ENCODE measurements at regions not wholly inside any gene's neighbourhood (a gene's known extent, or its start where the extent isn't known, plus 50 kb on each side); places are given as distances from the start of the nearest gene placed in this dataset.

DNA sequence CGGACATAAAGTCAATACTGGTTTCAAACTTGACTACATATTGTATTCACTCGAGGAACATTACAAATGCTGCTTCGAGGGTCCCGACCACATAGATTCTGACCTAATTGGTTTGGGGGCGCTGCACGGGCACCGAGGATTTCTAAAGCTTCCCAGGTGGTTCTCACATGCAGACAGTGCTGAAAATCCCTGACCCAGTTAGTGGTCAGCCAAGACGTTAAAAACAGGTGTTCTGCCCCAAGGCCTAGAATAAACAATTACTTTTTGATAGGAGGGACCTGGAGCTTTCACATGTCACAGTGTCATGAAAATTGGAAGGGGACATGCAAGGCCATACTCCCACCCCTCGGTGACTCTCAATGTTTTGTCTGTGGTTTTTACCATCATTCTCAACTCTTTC is 368.9 kb downstream of the RNF144A start:
- H3K27ac ChIP-seq (ENCODE audit: low read depth, low read length, severe bottlenecking): no peak overlapping the region
- H3K4me3 ChIP-seq (ENCODE audit: extremely low read depth, insufficient read depth, low read length, poor library complexity, severe bottlenecking): no peak overlapping the region
- no peaks in the 10 kb centered on the region for H3K36me3 ChIP-seq (ENCODE audit: control insufficient read depth, insufficient read depth, low read length)
- H3K9me3 ChIP-seq (ENCODE audit: control insufficient read depth, low read length): no peaks in the 10 kb centered on the region
- WGBS, 2 experiments (ENCODE audit: insufficient coverage in 2 of 2): 94 to 95% methylated on average over 8 of the region's 9 CpGs
- no peaks in the 10 kb centered on the region for H3K4me1 ChIP-seq (ENCODE audit: control insufficient read depth, insufficient read depth, low read length, poor library complexity, severe bottlenecking)

DNA sequence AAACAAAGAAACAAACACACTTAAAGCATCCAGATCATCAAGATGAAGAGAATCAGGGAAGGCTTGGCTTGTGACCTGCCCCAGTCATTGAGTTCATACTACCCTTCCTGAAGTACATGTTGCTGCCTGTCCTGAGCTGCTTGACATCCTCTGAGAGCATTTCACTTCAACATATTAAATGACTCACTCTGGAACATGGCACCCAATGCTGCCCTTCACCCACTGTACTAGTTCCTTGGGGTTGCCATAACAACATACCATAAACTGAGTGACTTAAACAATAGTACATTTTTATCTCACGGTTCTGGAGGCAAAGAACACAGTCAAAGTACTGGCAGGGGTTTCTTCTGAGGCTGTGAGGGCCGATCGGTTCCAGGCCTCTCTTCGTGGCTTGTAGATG is 371.3 kb downstream of the RNF144A start:
- no peaks in the 10 kb centered on the region for H3K9me3 ChIP-seq (ENCODE audit: control insufficient read depth, low read length)
- no peaks in the 10 kb centered on the region for H3K36me3 ChIP-seq (ENCODE audit: control insufficient read depth, insufficient read depth, low read length)
- H3K27ac ChIP-seq (ENCODE audit: low read depth, low read length, severe bottlenecking): no peak overlapping the region
- no peak overlapping the region for H3K4me3 ChIP-seq (ENCODE audit: extremely low read depth, insufficient read depth, low read length, poor library complexity, severe bottlenecking)
- 93 to 98% methylated on average over 4 of the region's 4 CpGs for WGBS, 2 experiments (ENCODE audit: insufficient coverage in 2 of 2)
- no peaks in the 10 kb centered on the region for H3K4me1 ChIP-seq (ENCODE audit: control insufficient read depth, insufficient read depth, low read length, poor library complexity, severe bottlenecking)

DNA sequence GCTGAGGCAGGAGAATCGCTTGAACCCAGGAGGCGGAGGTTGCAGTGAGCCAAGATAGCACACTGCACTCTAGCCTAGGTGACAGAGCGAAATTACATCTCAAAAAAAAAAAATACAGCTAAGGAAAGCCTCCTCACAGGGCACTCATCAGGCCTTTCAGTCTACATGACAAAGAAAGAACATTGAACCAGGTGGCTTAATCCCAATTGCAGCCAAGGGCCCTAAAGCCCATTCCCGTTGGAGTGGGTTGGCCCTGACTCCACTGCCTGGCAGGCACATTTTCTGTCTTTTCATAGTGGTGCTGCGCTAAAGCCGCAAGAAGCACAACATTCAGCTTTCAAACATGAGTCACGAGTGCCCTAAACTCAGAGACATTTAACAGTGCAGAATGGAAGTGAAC is 372.5 kb downstream of the RNF144A start:
- WGBS, 2 experiments (ENCODE audit: insufficient coverage in 2 of 2): 82% methylated on average over 6 of the region's 7 CpGs
- H3K9me3 ChIP-seq (ENCODE audit: control insufficient read depth, low read length): no peaks in the 10 kb centered on the region
- no peaks in the 10 kb centered on the region for H3K36me3 ChIP-seq (ENCODE audit: control insufficient read depth, insufficient read depth, low read length)
- H3K4me3 ChIP-seq (ENCODE audit: extremely low read depth, insufficient read depth, low read length, poor library complexity, severe bottlenecking): no peak overlapping the region
- no peaks in the 10 kb centered on the region for H3K4me1 ChIP-seq (ENCODE audit: control insufficient read depth, insufficient read depth, low read length, poor library complexity, severe bottlenecking)
- H3K27ac ChIP-seq (ENCODE audit: low read depth, low read length, severe bottlenecking): no peak overlapping the region

DNA sequence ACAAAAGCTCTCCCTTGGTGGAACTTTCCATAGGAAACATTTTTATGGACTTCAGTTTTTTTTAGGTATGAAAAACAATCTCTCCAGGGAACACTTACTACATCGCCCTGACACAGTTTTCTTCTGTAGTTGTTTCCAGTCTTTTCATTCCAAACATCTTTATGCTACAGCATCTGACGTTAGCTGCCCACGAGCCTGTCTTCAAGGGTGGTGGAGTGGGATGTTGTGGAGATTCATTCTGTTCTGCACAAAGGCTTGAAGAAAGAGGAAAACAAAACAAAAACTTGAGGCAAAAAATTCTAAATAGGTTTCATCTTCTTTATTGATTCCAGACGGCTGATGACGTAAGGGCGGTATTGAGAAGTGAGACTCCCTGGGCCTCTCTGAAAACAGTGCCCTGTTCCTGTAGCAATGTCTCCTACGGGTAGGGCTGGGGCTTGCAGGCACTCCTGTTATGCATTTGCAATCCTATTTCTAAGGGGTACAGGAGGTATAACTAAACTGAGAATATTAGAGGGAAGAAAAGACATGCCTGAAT is 375.0 kb downstream of the RNF144A start:
- Histone ChIP-seq H3K4me3 (ENCODE audit: extremely low read depth, insufficient read depth, low read length, poor library complexity, severe bottlenecking) (no peak overlapping the region), H3K36me3 (ENCODE audit: control insufficient read depth, insufficient read depth, low read length) (no peaks in the 10 kb centered on the region)
- 76 to 100% methylated on average over 3 to 4 of the region's 7 CpGs for WGBS, 2 experiments (ENCODE audit: insufficient coverage in 2 of 2)

DNA sequence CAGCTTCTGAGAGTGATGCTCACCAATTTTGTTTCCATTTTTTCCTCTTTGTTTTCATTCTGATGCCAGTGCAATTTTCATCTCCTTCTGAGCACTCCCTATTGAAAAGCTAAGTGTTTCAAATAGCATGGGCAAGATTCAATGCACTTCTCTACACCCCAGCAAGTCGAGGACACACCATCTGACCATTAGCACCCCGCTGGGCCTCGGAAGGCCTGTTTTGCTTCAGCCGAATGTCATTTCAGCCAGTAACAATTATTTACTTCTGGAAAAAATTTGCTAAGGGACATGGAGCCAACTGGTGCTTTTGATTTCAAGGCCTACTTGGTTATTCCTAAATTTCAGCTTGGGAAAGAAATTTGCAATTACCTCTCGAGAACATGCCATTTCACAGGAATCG is 392.4 kb downstream of the RNF144A start:
- 60 to 89% methylated on average over 2 to 4 of the region's 6 CpGs for WGBS, 2 experiments (ENCODE audit: insufficient coverage in 2 of 2)
- no peaks in the 10 kb centered on the region for H3K36me3 ChIP-seq (ENCODE audit: control insufficient read depth, insufficient read depth, low read length)
- no peaks in the 10 kb centered on the region for H3K4me1 ChIP-seq (ENCODE audit: control insufficient read depth, insufficient read depth, low read length, poor library complexity, severe bottlenecking)
- H3K4me3 ChIP-seq (ENCODE audit: extremely low read depth, insufficient read depth, low read length, poor library complexity, severe bottlenecking): no peak overlapping the region
- no peak overlapping the region for H3K27ac ChIP-seq (ENCODE audit: low read depth, low read length, severe bottlenecking)
- no peaks in the 10 kb centered on the region for H3K9me3 ChIP-seq (ENCODE audit: control insufficient read depth, low read length)

More for the DNA sequence above, 375.0 kb downstream of the RNF144A start:
- Histone ChIP-seq H3K4me1 (ENCODE audit: control insufficient read depth, insufficient read depth, low read length, poor library complexity, severe bottlenecking) (no peaks in the 10 kb centered on the region), H3K27ac (ENCODE audit: low read depth, low read length, severe bottlenecking) (no peak overlapping the region), H3K9me3 (ENCODE audit: control insufficient read depth, low read length) (no peaks in the 10 kb centered on the region)

DNA sequence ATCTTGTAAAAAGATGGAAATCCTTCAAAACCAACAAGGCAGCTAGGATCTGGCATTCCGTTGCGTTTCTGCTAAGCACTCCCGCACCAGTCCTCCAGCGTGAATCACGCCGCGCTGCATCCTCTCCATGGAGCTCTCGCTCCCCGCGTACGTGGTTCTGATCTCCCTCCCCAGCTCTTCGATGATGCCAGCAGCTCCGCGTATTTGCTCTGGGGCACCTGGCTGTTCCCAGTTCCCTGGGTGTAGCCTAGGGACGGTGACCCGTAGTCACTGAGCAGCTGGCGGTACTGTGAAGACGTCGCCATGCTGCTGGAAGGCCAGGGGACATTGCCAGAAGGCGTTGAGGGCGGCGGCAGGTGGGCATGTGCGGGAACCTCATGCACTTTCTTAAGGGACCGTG is 407.5 kb downstream of the RNF144A start:
- Histone ChIP-seq H3K36me3 (ENCODE audit: control insufficient read depth, insufficient read depth, low read length) (no peaks in the 10 kb centered on the region), H3K4me1 (ENCODE audit: control insufficient read depth, insufficient read depth, low read length, poor library complexity, severe bottlenecking) (no peaks in the 10 kb centered on the region), H3K4me3 (ENCODE audit: extremely low read depth, insufficient read depth, low read length, poor library complexity, severe bottlenecking) (no peak overlapping the region), H3K27ac (ENCODE audit: low read depth, low read length, severe bottlenecking) (no peak overlapping the region), H3K9me3 (ENCODE audit: control insufficient read depth, low read length) (no peaks in the 10 kb centered on the region)
- 89 to 91% methylated on average over 23 to 24 of the region's 24 CpGs for WGBS, 2 experiments (ENCODE audit: insufficient coverage in 2 of 2)

DNA sequence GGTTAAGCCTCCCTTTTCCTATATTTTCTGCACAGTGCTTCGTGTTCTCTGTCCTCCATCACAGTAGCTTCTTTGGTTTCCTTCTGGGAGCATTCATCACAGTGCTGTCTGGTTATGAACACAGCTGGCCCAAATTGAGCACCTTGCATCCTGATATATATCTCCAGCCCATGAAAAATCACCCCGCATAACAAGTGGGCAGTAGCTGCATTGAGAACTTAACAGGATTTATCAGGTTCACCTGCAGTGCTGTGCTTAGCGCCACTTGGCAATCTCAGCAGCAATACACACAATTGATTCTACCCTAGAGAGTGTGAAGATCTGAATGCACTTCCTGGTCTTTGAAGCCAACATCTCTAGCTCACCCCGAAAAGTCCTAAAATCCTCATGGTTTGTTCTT is 408.0 kb downstream of the RNF144A start:
- Histone ChIP-seq H3K36me3 (ENCODE audit: control insufficient read depth, insufficient read depth, low read length) (no peaks in the 10 kb centered on the region), H3K4me3 (ENCODE audit: extremely low read depth, insufficient read depth, low read length, poor library complexity, severe bottlenecking) (no peak overlapping the region), H3K4me1 (ENCODE audit: control insufficient read depth, insufficient read depth, low read length, poor library complexity, severe bottlenecking) (no peaks in the 10 kb centered on the region), H3K9me3 (ENCODE audit: control insufficient read depth, low read length) (no peaks in the 10 kb centered on the region), H3K27ac (ENCODE audit: low read depth, low read length, severe bottlenecking) (no peak overlapping the region)
- 85 to 92% methylated on average over 3 of the region's 4 CpGs for WGBS, 2 experiments (ENCODE audit: insufficient coverage in 2 of 2)

DNA sequence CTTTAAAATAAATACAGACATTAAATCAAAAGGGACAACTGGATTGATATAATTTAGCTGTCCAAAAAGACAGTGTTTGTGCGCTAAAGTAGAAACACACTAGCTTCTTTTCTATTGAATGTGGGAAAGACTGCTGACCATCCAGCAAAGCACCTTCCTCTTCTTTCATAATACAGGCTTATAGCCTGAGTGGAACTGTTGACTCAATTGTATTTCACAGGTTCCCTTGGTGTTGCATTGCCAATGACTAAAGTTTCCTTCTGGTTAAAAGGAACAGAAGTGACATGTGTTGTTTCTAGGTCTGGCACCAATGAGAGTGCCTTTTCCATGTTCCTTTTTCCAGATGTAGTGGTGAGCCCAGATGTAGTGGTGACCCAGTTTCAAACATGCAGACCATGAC is 412.3 kb downstream of the RNF144A start:
- Histone ChIP-seq H3K4me1 (ENCODE audit: control insufficient read depth, insufficient read depth, low read length, poor library complexity, severe bottlenecking) (no peaks in the 10 kb centered on the region), H3K27ac (ENCODE audit: low read depth, low read length, severe bottlenecking) (no peak overlapping the region), H3K9me3 (ENCODE audit: control insufficient read depth, low read length) (no peaks in the 10 kb centered on the region), H3K4me3 (ENCODE audit: extremely low read depth, insufficient read depth, low read length, poor library complexity, severe bottlenecking) (no peak overlapping the region), H3K36me3 (ENCODE audit: control insufficient read depth, insufficient read depth, low read length) (no peaks in the 10 kb centered on the region)
- WGBS, 2 experiments (ENCODE audit: insufficient coverage in 2 of 2): 80% methylated on average over 1 of the region's 1 CpG; no CpG with 5 or more reads in 1 of the 2 experiments

DNA sequence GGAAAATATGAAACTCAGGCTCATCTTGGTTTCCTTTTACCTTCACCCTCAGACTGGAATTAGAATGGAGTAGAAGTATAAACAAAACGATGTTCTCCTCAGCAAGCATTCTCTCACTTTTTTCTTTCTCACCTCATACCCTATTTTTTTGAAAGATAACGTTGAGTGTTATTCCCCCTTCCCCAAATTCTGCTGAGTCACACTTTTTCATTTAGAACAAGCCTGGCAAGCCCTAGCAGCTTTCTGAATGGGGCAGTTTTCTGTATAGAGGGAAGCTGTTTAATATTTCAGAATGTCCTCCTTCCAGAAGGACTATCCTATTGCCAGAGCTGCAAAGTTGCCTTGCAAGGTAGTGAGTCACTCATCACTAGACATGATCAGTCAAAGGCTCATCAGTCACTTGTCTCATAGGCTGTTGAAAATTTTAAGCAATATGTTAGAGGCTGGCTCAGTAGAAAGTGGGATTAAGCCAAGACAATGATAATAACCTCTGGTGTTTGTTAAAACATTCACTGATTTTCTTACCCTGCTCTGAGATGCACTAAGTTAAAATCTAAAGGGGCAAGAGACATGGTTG is 416.1 kb downstream of the RNF144A start:
- Histone ChIP-seq H3K27ac (ENCODE audit: low read depth, low read length, severe bottlenecking) (no peak overlapping the region), H3K4me1 (ENCODE audit: control insufficient read depth, insufficient read depth, low read length, poor library complexity, severe bottlenecking) (no peaks in the 10 kb centered on the region), H3K4me3 (ENCODE audit: extremely low read depth, insufficient read depth, low read length, poor library complexity, severe bottlenecking) (no peak overlapping the region), H3K9me3 (ENCODE audit: control insufficient read depth, low read length) (no peaks in the 10 kb centered on the region), H3K36me3 (ENCODE audit: control insufficient read depth, insufficient read depth, low read length) (no peaks in the 10 kb centered on the region)
- no CpG with 5 or more reads among the region's 2 CpGs for WGBS, 2 experiments (ENCODE audit: insufficient coverage in 2 of 2)

DNA sequence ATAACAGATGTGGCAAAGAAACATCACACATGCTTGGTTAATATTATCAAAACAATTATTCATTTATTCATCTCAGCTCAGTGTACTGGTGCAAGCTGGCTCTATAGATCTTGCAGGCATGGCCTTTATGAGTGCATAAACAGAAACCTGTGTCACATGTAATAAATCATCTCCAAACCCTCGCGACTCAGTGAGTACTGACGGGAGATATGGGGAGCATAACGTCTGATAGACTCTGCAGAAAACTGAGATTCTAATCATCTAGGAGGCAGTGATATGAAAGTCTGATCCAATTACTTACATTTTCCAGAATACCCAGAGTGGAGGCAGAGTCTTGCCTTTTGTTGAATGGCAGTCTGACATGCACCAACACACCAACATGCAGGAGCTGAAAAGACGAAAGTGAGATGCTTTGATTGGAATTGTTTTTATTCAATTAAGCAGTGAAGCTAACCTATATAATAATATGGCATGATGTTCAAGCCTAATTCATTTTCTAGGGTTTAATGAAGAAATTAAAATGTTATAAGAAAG is 416.8 kb downstream of the RNF144A start:
- Histone ChIP-seq H3K36me3 (ENCODE audit: control insufficient read depth, insufficient read depth, low read length) (no peaks in the 10 kb centered on the region), H3K4me1 (ENCODE audit: control insufficient read depth, insufficient read depth, low read length, poor library complexity, severe bottlenecking) (no peaks in the 10 kb centered on the region), H3K27ac (ENCODE audit: low read depth, low read length, severe bottlenecking) (no peak overlapping the region), H3K4me3 (ENCODE audit: extremely low read depth, insufficient read depth, low read length, poor library complexity, severe bottlenecking) (no peak overlapping the region), H3K9me3 (ENCODE audit: control insufficient read depth, low read length) (no peaks in the 10 kb centered on the region)
- WGBS, 2 experiments (ENCODE audit: insufficient coverage in 2 of 2): no CpG with 5 or more reads among the region's 5 CpGs

DNA sequence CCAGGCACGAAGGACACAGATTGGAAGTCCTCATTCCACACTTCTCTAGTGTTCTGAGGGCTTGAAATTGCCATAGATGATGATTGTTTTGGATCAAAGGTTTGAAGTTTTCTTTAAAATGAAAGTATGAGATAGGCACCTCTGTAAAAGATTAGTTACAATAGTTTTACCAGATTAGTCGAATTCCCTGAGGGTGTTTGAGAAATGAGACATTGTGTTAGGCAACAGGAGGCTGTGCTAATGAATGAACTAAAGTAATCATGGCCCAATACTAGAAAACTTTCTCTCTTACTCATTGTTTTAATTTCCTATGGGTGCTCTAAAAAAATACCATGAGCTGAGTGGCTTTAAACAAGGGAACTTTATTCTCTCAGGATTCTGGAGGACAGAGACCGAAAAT is 421.7 kb downstream of the RNF144A start:
- H3K27ac ChIP-seq (ENCODE audit: low read depth, low read length, severe bottlenecking): no peak overlapping the region
- no peaks in the 10 kb centered on the region for H3K9me3 ChIP-seq (ENCODE audit: control insufficient read depth, low read length)
- WGBS, 2 experiments (ENCODE audit: insufficient coverage in 2 of 2): 83 to 100% methylated on average over 2 to 3 of the region's 3 CpGs
- H3K4me1 ChIP-seq (ENCODE audit: control insufficient read depth, insufficient read depth, low read length, poor library complexity, severe bottlenecking): no peaks in the 10 kb centered on the region
- H3K4me3 ChIP-seq (ENCODE audit: extremely low read depth, insufficient read depth, low read length, poor library complexity, severe bottlenecking): no peak overlapping the region
- H3K36me3 ChIP-seq (ENCODE audit: control insufficient read depth, insufficient read depth, low read length): no peaks in the 10 kb centered on the region

Data from mesodermal cell (in vitro differentiated cells).